GM18511 (cell line): ENCODE measurements at regions not wholly inside any gene's neighbourhood (a gene's known extent, or its start where the extent isn't known, plus 50 kb on each side); places are given as distances from the start of the nearest gene placed in this dataset.
"Not testable (repeated sequence)": the region's sequence is repeated elsewhere in the genome, so short reads cannot be mapped to it uniquely, and the experiment has no call there.

Experiments
- ATAC-seq: cut with Tn5 transposase; IDR thresholded peaks from one replicate; pipeline ENCODE4 v1.9.1; 2021; ENCODE audit warnings: mild to moderate bottlenecking, moderate library complexity; ENCODE audit not compliant: unreplicated experiment

DNA sequence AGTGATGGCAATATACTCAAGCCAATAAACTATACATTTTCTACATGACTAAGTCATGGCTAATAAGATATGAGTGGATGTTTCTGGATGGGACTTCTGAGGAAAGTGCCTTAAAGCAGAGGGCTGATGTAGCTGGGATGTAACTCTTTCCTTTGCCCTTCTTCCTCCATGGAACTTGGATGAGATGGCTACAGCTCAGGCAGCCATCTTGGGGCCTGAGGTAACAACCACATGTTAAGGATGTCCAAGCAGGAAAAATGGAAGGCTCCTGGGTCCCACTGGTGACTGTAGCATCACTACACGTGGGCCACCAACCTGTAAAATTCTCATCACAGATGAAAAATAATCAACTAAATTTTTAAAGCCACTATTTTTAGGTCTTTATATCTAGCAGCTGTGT is 54.4 kb upstream of the GRIP1 start:
- no peak for ATAC-seq

DNA sequence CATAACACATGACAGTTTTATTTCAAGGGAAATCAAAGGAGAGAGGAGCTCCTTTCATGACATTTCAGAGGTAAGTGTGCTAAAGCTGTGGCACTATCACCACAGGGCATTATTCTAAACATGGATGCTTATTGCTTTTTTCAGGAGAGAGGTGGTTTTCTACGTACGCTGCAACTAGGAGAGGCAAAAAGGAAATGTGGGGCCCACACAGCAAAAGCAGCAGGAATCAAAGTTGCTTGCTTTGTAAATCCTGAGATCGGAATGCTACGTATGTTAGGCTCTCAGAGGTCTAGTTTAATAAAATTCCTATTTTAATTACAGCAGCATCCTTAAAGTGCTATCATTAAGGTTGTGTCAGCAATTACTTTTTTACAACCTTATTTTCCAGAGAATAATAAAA is 55.0 kb upstream of the GRIP1 start:
- no peak for ATAC-seq

DNA sequence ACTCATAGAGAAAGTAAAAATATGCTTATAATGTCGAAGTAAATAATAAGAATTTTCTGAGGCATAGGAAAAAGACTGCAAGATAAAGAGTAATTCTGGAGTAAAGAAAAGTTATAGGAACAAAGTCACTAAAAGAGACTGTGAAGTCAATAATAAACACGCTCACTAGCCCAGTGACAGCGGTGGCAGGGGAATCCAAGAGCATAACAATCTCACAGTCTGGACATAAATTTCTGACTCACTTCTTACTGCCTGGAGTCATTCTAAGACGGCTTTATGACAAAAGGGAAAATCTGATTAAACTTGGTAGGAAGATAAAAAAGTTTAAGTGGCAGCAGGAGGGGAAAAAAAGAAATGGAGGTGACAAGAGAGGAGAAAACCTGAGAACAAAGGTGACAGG is 56.4 kb upstream of the GRIP1 start:
- no peak for ATAC-seq

- ATAC-seq: no peak
Observed at GRCh38 chr12:66736931-66737330, 58.1 kb upstream of the GRIP1 start.

DNA sequence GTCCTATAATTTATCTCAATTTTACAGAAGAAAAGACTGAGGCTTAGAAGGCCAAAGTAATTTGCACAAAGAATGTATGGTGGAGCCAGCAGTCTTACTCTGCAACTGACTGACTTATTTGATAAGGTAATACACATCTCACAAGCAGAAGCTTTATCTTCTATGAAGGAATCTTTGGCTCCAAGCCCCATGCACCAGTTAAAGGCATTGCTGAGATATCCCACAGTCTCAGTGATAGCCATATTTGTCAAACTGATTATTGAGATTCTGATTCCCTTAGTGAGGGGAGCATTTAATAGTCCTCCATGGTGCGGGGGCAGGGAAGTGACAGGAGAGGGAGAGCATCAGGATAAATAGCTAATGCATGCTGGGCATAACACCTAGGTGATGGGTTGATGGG is 60.4 kb upstream of the GRIP1 start:
- no peak for ATAC-seq

- no peak for ATAC-seq
Observed at GRCh38 chr12:66739940-66740651, 61.2 kb upstream of the GRIP1 start.

DNA sequence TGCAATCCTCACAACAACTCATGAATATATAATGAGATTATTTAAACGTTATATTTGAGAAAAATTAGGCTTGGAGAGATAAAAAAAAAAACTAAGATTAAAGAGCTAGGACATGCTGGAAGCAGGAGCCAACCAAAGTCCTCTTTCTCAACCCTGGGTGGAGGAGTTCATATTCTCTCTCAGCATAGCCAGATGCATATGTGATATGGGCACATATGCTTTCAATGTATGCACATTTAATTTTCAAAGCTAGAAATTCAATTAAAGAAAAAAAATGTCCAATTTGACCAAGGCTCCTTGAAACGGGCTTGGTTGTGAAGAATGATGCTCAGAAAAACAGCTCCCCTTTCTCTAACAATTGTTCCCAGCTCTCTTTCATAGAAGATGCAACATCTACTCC is 61.9 kb upstream of the GRIP1 start:
- ATAC-seq: no peak

- ATAC-seq: no peak
Observed at GRCh38 chr12:66741919-66742318, 63.0 kb upstream of the GRIP1 start.

DNA sequence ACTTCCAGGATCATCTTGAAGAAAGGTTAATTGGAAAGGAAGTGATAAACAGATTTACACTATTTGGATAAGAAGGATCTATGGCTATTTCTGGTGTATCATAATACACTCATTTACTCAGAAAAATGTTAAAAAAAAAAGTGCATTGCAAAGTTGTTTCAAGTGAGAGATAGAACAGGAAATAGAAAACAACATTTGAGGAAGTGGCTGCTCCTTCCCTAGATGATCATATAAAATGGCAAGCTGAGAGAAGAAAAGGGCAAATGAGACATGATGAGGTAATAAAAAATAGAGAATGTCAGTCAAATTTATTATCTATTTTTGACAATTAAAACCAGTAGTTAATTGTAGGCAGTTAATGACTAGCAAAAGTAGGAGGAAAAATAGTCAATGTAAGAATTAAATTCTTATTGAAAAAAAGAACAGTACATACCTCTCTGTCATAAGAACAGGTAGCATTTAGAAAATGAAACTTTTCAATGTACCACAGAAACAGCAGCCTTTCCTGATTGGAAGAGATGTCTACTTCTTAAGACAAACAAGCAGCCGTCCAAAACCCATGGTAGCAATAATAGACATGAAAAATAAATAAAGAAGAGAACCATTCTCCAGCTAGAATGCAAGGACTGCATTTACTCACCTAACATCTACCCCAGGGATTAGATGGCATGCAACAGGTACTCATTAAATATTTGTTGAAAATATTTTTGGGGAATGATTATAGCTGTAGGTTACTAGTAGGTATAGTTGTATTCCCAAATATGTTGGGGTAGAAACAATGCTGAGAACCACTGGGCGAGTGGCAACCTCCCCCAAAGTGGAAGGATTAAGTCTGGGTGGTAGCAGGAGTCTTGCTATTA is 63.9 kb upstream of the GRIP1 start:
- no peak for ATAC-seq

GRCh38 chr12:66744461-66744860 is 65.6 kb upstream of the GRIP1 start:
- ATAC-seq: no peak

GRCh38 chr12:66744956-66745383 is 66.1 kb upstream of the GRIP1 start:
- no peak for ATAC-seq

GRCh38 chr12:66746489-66747201 is 67.8 kb upstream of the GRIP1 start:
- ATAC-seq: no peak

GRCh38 chr12:66751432-66752113 is 72.7 kb upstream of the GRIP1 start:
- ATAC-seq: no peak

GRCh38 chr12:66753810-66754209 is 74.9 kb upstream of the GRIP1 start:
- ATAC-seq: no peak

GRCh38 chr12:66755727-66756395 is 77.0 kb upstream of the GRIP1 start:
- no peak for ATAC-seq

DNA sequence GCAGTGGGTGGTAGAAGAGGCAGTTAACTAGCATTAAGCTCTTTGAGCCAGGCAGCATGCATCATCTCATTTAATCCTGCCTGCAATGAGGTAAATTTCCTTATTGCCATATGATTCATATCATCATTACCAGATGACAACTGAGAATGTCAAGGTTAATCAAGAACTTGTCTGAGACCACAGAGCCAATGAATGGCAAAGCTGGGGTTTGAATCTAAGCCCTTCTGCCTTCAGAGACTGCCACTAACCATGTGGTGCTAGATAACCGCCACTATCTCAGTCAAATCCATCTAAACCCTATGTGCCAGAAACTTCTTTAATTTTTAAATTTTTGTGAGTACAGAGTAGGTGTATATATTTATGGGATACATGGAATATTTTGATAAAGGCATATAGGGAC is 77.8 kb upstream of the GRIP1 start:
- ATAC-seq: no peak

DNA sequence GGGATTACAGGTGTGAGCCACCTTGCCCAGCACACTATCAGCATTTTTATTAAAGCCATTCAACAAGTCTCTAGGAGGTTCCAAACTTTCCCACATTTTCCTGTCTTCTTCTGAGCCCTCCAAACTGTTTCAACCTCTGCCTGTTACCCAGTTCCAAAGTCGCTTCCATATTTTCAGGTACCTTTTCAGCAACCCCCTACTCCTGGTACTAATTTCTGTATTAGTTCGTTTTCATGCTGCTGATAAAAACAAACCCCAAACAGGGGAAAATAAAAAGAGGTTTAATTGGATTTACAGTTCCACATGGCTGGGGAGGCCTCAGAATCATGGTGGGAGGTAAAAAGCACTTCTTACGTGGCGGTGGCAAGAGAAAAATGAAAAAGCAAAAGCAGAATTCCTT is 81.2 kb upstream of the GRIP1 start:
- ATAC-seq: not testable (repeated sequence)

DNA sequence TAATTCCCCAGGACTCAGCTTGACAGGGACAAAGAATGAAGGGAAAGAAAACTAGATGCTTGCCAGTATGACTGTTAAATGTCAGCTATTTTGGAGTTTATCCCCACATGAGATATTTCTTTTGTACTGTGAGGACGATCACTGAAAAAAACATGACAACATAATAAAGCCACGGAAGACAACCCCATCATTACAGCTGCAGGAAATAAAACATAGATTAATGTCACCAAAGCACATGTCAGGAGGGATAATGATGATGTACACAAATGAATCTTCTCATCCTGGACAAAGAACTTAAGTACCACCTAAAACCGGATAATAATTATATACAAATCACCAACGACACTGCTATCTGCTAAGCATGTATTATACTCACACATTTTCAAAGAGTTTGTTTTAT is 84.6 kb upstream of the GRIP1 start:
- ATAC-seq: no peak

DNA sequence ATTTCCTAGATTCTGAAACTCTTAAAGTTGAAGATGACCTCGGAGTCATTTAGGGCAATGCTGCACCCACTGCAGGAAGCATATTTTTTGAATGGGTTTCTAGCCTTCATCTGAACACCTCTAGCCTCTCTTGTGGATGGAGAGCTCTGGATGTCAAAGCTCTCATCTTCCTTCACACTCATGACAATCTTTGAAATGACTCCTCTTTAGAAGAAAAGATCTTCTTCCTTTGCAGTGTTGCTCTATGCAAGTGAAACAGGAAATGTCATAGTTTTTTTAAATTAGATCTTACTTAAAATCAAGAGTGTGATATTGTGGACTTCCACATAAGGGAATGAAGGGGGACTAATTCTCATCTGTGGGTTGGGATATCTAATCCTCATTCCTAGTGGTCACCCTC is 86.3 kb upstream of the GRIP1 start:
- ATAC-seq: no peak

- ATAC-seq: no peak
Observed at GRCh38 chr12:66767536-66767935, 88.7 kb upstream of the GRIP1 start.

DNA sequence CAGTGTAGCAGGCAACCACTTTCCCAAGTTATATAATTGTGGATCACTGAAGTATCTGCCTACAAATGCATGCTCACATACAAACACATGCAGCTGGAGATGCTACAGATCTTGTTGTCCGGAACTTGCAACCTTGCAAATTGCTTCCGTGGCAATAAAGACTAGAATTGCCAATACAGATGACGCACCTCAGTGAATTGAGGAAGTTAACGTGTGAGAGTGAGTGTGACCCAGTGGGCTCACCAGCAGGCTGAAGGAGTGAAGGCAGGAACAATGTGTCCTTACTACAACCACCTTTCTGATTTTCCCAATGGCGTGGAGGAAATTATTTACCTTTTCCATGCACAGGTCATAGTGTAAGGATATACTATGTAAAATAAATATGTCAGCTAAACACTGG is 89.4 kb upstream of the GRIP1 start:
- ATAC-seq: no peak
